GM18907 (cell line): ENCODE measurements at regions not wholly inside any gene's neighbourhood (a gene's known extent, or its start where the extent isn't known, plus 50 kb on each side); places are given as distances from the start of the nearest gene placed in this dataset.
"Not testable (repeated sequence)": the region's sequence is repeated elsewhere in the genome, so short reads cannot be mapped to it uniquely, and the experiment has no call there.

Experiments
- ATAC-seq: cut with Tn5 transposase; IDR thresholded peaks from one replicate; pipeline ENCODE4 v1.9.1; 2021; ENCODE audit warnings: mild to moderate bottlenecking, moderate library complexity; ENCODE audit not compliant: unreplicated experiment

GRCh38 chr12:19896534-19896933 lies 457.2 kb downstream of the AEBP2 start:
- no peak for ATAC-seq

GRCh38 chr12:19897900-19898408 lies 458.7 kb downstream of the AEBP2 start:
- no peak for ATAC-seq

- ATAC-seq: no peak
These were observed 462.5 kb downstream of the AEBP2 start for GRCh38 chr12:19901841-19902240.

- ATAC-seq: no peak
These were observed 463.5 kb upstream of the PDE3A start for GRCh38 chr12:19904819-19905218.

- no peak for ATAC-seq
These were observed 459.5 kb upstream of the PDE3A start for GRCh38 chr12:19908830-19909229.

- no peak for ATAC-seq
These were observed 458.9 kb upstream of the PDE3A start for GRCh38 chr12:19909418-19909817.

- ATAC-seq: no peak
These were observed 457.7 kb upstream of the PDE3A start for GRCh38 chr12:19910681-19911080.

GRCh38 chr12:19912991-19913390 lies 455.3 kb upstream of the PDE3A start:
- ATAC-seq: no peak

- ATAC-seq: no peak
These were observed 452.7 kb upstream of the PDE3A start for GRCh38 chr12:19915392-19916195.

- no peak for ATAC-seq
These were observed 452.1 kb upstream of the PDE3A start for GRCh38 chr12:19916196-19916753.

GRCh38 chr12:19916974-19917373 lies 451.4 kb upstream of the PDE3A start:
- ATAC-seq: no peak

GRCh38 chr12:19921716-19922115 lies 446.6 kb upstream of the PDE3A start:
- ATAC-seq: not testable (repeated sequence)

GRCh38 chr12:19922717-19923116 lies 445.6 kb upstream of the PDE3A start:
- no peak for ATAC-seq

GRCh38 chr12:19924360-19924759 lies 444.0 kb upstream of the PDE3A start:
- no peak for ATAC-seq

- ATAC-seq: no peak
These were observed 442.5 kb upstream of the PDE3A start for GRCh38 chr12:19925841-19926240.

GRCh38 chr12:19926266-19926665 lies 442.1 kb upstream of the PDE3A start:
- no peak for ATAC-seq

GRCh38 chr12:19927661-19928060 lies 440.7 kb upstream of the PDE3A start:
- ATAC-seq: no peak

GRCh38 chr12:19932413-19932812 lies 435.9 kb upstream of the PDE3A start:
- ATAC-seq: no peak

- no peak for ATAC-seq
These were observed 434.4 kb upstream of the PDE3A start for GRCh38 chr12:19933924-19934323.

GRCh38 chr12:19937161-19937560 lies 431.2 kb upstream of the PDE3A start:
- ATAC-seq: no peak

- no peak for ATAC-seq
These were observed 430.3 kb upstream of the PDE3A start for GRCh38 chr12:19938031-19938430.

GRCh38 chr12:19938491-19938890 lies 429.8 kb upstream of the PDE3A start:
- ATAC-seq: no peak
